ENCODE measurements at regions not wholly inside any gene's neighbourhood (a gene's known extent, or its start where the extent isn't known, plus 50 kb on each side); places are given as distances from the start of the nearest gene placed in this dataset.

DNA sequence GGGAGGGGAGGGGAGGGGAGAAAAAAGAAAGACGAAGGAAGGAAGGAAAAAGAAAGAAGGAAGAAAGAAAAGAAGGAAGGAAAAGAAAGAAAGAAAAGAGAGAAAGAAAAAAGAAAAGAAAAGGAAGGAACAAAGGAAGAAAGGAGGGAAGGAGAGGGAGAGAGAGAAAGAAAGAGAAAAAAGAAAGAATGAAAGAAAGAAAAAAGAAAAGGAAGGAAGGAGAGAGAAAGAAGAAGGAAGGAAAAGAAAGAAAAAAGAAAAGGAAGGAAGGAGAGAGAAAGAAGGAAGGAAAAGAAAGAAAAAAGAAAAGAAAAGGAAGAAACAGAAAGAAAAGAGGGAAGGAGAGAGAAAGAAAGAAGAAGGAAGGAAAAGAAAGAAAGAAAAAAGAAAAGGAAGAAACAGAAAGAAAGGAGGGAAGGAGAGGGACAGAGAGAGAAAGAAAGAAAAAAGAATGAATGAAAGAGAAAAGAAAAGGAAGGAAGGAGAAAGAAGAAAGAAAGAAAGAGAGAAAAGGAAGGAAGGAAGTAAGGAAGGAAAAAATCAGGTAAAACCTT lies 225.3 kb downstream of the TPBG start:
- TF ChIP-seq, protein P1, sequence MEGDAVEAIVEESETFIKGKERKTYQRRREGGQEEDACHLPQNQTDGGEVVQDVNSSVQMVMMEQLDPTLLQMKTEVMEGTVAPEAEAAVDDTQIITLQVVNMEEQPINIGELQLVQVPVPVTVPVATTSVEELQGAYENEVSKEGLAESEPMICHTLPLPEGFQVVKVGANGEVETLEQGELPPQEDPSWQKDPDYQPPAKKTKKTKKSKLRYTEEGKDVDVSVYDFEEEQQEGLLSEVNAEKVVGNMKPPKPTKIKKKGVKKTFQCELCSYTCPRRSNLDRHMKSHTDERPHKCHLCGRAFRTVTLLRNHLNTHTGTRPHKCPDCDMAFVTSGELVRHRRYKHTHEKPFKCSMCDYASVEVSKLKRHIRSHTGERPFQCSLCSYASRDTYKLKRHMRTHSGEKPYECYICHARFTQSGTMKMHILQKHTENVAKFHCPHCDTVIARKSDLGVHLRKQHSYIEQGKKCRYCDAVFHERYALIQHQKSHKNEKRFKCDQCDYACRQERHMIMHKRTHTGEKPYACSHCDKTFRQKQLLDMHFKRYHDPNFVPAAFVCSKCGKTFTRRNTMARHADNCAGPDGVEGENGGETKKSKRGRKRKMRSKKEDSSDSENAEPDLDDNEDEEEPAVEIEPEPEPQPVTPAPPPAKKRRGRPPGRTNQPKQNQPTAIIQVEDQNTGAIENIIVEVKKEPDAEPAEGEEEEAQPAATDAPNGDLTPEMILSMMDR (conservative IDR thresholded peaks at IDR 0.05), result no peak
- TF ChIP-seq ZFX (IDR thresholded peaks at IDR 0.05), result no peak

Data from C4-2B (cell line).